SK-N-SH (cell line): ENCODE measurements at regions not wholly inside any gene's neighbourhood (a gene's known extent, or its start where the extent isn't known, plus 50 kb on each side); places are given as distances from the start of the nearest gene placed in this dataset.

Experiments used
- CTCF ChIA-PET: fragments of 300-600, 350-600 bp; formaldehyde crosslinking; extraction: SDS; loops from one replicate; lab custom pipeline; 2021; lab: Yijun Ruan, JAX
- POLR2A ChIA-PET: fragments of 350-600 bp; sonication (Branson Sonifier 250); formaldehyde crosslinking; extraction: SDS; loops from one replicate; lab custom pipeline; 2020; ENCODE audit warnings: antibody characterized with exemption, inconsistent platforms; lab: Yijun Ruan, JAX
- DNase-seq: peaks from one replicate; pipeline ENCODE4 v3.0.0; 2012
- H2AFZ ChIP-seq: fragments of 200-600 bp; sonication (generic); 2 replicates; pipeline ENCODE4 v1.8.1; 2016; ENCODE audit warnings: antibody characterized with exemption, mild to moderate bottlenecking, low read depth
- H3F3A ChIP-seq: fragments of 200-600 bp; sonication (generic); replicated peaks from 2 replicates; pipeline ENCODE3; 2016; ENCODE audit warnings: antibody characterized with exemption, mild to moderate bottlenecking; ENCODE audit not compliant: insufficient read depth
- H3K27ac ChIP-seq, 2 experiments: fragments of 200-500 bp in 1 of 2; fragments of 200-600 bp in 1 of 2; sonication (Bioruptor generic) in 1 of 2; sonication (generic), shearing (Covaris generic) in 1 of 2; 2 replicates each; pipeline versions ENCODE4 v1.5.1 to v1.6.1; 2014 to 2016; ENCODE audit warnings: low read depth in 2 of 2, inconsistent platforms in 1 of 2, low read length in 1 of 2, mild to moderate bottlenecking in 1 of 2, mixed read lengths in 1 of 2
- H3K27me3 ChIP-seq: fragments of 200-600 bp; sonication (generic), shearing (Covaris generic); 2 replicates; pipeline ENCODE4 v1.6.1; 2016; ENCODE audit warnings: mixed run types; ENCODE audit not compliant: insufficient read depth
- H3K36me3 ChIP-seq, 2 experiments: fragments of 200-500 bp in 1 of 2; fragments of 200-600 bp in 1 of 2; sonication (Bioruptor generic) in 1 of 2; sonication (generic) in 1 of 2; replicated peaks in 1 of 2; 2 replicates each; pipeline versions ENCODE3 to v1.5.1; 2014 to 2016; ENCODE audit warnings: low read length in 1 of 2, mild to moderate bottlenecking in 1 of 2; ENCODE audit not compliant: insufficient read depth in 2 of 2, control insufficient read depth in 1 of 2
- H3K4me1 ChIP-seq, 2 experiments: fragments of 200-500 bp in 1 of 2; fragments of 200-600 bp in 1 of 2; sonication (Bioruptor generic) in 1 of 2; sonication (generic), shearing (Covaris generic) in 1 of 2; 2 replicates each; pipeline versions ENCODE4 v1.5.1 to v1.6.1; 2014 to 2016; ENCODE audit warnings: low read depth in 1 of 2, low read length in 1 of 2, mixed run types in 1 of 2; ENCODE audit not compliant: insufficient read depth in 2 of 2, control insufficient read depth in 1 of 2
- H3K4me2 ChIP-seq: fragments of 200-600 bp; sonication (generic), shearing (Covaris generic); 2 replicates; pipeline ENCODE4 v1.6.1; 2017; ENCODE audit warnings: mixed run types
- H3K4me3 ChIP-seq, 2 experiments: fragments of 200-500 bp in 1 of 2; fragments of 200-600 bp in 1 of 2; sonication (Bioruptor generic) in 1 of 2; sonication (generic), shearing (Covaris generic) in 1 of 2; 2 replicates each; pipeline versions ENCODE4 v1.5.1 to v1.8.1; 2014 to 2016; ENCODE audit warnings: low read depth in 2 of 2, inconsistent platforms in 1 of 2, low read length in 1 of 2, mild to moderate bottlenecking in 1 of 2, mixed read lengths in 1 of 2, moderate library complexity in 1 of 2
- H3K79me2 ChIP-seq: fragments of 200-600 bp; sonication (generic); 2 replicates; pipeline ENCODE4 v1.8.1; 2017; ENCODE audit warnings: mild to moderate bottlenecking; ENCODE audit not compliant: insufficient read depth
- H3K9ac ChIP-seq: fragments of 200-600 bp; sonication (generic); 2 replicates; pipeline ENCODE4 v1.6.1; 2017; ENCODE audit warnings: mixed run types
- H3K9me2 ChIP-seq: fragments of 200-600 bp; sonication (generic); 2 replicates; pipeline ENCODE4 v1.6.1; 2017; ENCODE audit warnings: mixed run types
- H3K9me3 ChIP-seq: fragments of 200-600 bp; sonication (generic); 2 replicates; pipeline ENCODE4 v1.6.1; 2017; ENCODE audit warnings: mixed run types, mild to moderate bottlenecking, moderate library complexity
- H4K20me1 ChIP-seq: fragments of 200-600 bp; sonication (generic); 2 replicates; pipeline ENCODE4 v1.6.1; 2017; ENCODE audit warnings: mild to moderate bottlenecking, mixed run types; ENCODE audit not compliant: insufficient read depth
- ELF1 ChIP-seq: IDR thresholded peaks from 2 replicates; pipeline ENCODE4 v1.4.0; 2012
- EP300 ChIP-seq, 2 experiments: IDR thresholded peaks; 2 replicates each; pipeline versions ENCODE4 v1.4.0 to v1.6.1; 2012; ENCODE audit warnings: borderline replicate concordance in 1 of 2, low read depth in 1 of 2, low read length in 1 of 2
- FOSL2 ChIP-seq: IDR thresholded peaks from 2 replicates; pipeline ENCODE4 v1.4.0; 2012; ENCODE audit warnings: low read depth, mild to moderate bottlenecking, moderate library complexity, borderline replicate concordance
- GABPA ChIP-seq: IDR thresholded peaks from 2 replicates; pipeline ENCODE4 v1.4.0; 2012; ENCODE audit warnings: low read depth, mild to moderate bottlenecking
- JUND ChIP-seq: IDR thresholded peaks from 2 replicates; pipeline ENCODE4 v1.4.0; 2012
- MEF2A ChIP-seq: IDR thresholded peaks from 2 replicates; pipeline ENCODE4 v1.4.0; 2012; ENCODE audit warnings: low read depth, borderline replicate concordance
- MXI1 ChIP-seq: IDR thresholded peaks from 2 replicates; pipeline ENCODE4 v1.6.1; 2012; ENCODE audit warnings: mild to moderate bottlenecking, low read depth, low read length, improper control_type of control experiment
- NFIC ChIP-seq: IDR thresholded peaks from 2 replicates; pipeline ENCODE4 v1.4.0; 2012; ENCODE audit warnings: borderline replicate concordance
- RAD21 ChIP-seq: IDR thresholded peaks from 2 replicates; pipeline ENCODE4 v1.6.1; 2012; ENCODE audit warnings: mild to moderate bottlenecking, low read length
- RFX5 ChIP-seq: IDR thresholded peaks from 2 replicates; pipeline ENCODE4 v1.6.1; 2012; ENCODE audit warnings: mild to moderate bottlenecking, improper control_type of control experiment, low read length
- RXRA ChIP-seq: IDR thresholded peaks from 2 replicates; pipeline ENCODE4 v1.4.0; 2012; ENCODE audit warnings: low read depth, mild to moderate bottlenecking, borderline replicate concordance
- SMC3 ChIP-seq: IDR thresholded peaks from 2 replicates; pipeline ENCODE4 v1.6.1; 2012; ENCODE audit warnings: low read depth, low read length, improper control_type of control experiment
- TCF12 ChIP-seq: IDR thresholded peaks from 2 replicates; pipeline ENCODE4 v1.4.0; 2012
- TF ChIP-seq, protein P1 (sequence below): IDR thresholded peaks from 2 replicates; pipeline ENCODE4 v1.6.1; 2012; ENCODE audit warnings: mild to moderate bottlenecking, low read depth, low read length, moderate library complexity
- TF ChIP-seq, protein P2 (sequence below): fragments of 150-350 bp; IDR thresholded peaks from 2 replicates; pipeline ENCODE4 v1.6.1; 2016; ENCODE audit warnings: mild to moderate bottlenecking, low read depth, low read length
- TF ChIP-seq, protein P3 (sequence below): IDR thresholded peaks from 2 replicates; pipeline ENCODE4; 2012
- TF ChIP-seq, protein P4 (sequence below): IDR thresholded peaks from 2 replicates; pipeline ENCODE4 v1.4.0; 2012; ENCODE audit warnings: low read depth

DNA sequence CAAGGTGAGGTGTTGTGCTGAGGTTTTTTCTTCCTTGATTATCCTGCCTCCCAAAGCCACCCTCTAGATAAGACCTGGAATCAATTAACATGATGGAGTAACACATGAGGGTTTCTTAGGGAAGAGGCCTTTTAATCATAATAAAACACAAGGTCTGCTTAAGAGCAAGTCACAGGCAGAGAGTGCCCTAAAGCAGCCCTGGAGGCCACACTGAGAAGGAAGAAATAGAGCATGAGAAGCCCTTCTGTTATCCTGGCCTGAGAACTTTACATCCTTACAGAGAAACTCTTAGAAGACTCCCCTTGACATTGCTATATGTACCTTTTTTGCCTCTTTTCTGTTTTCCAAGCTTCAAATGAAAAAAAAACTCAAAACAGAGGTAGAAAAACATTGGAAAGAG, 132.3 kb downstream of the CEP57L1 start:
- Histone ChIP-seq H3K79me2 (no peaks in the 10 kb centered on the region), H3K9ac (no peak overlapping the region), H3K27me3 (no peaks in the 10 kb centered on the region), H3K4me2 (no peak overlapping the region), H3K4me1 (peaks cover 0 to 17% of the 10 kb centered on the region in 2 experiments; a peak in 2 of 4 replicates), H3K4me3 (no peak overlapping the region), H3F3A (no peaks in the 10 kb centered on the region), H3K27ac (no peak overlapping the region), H2AFZ (no peak overlapping the region), H4K20me1 (no peaks in the 10 kb centered on the region), H3K9me2 (no peaks in the 10 kb centered on the region), H3K36me3 (no peaks in the 10 kb centered on the region), H3K9me3 (no peaks in the 10 kb centered on the region)
- no peak for TF ChIP-seq JUND
- TF ChIP-seq, protein P1, sequence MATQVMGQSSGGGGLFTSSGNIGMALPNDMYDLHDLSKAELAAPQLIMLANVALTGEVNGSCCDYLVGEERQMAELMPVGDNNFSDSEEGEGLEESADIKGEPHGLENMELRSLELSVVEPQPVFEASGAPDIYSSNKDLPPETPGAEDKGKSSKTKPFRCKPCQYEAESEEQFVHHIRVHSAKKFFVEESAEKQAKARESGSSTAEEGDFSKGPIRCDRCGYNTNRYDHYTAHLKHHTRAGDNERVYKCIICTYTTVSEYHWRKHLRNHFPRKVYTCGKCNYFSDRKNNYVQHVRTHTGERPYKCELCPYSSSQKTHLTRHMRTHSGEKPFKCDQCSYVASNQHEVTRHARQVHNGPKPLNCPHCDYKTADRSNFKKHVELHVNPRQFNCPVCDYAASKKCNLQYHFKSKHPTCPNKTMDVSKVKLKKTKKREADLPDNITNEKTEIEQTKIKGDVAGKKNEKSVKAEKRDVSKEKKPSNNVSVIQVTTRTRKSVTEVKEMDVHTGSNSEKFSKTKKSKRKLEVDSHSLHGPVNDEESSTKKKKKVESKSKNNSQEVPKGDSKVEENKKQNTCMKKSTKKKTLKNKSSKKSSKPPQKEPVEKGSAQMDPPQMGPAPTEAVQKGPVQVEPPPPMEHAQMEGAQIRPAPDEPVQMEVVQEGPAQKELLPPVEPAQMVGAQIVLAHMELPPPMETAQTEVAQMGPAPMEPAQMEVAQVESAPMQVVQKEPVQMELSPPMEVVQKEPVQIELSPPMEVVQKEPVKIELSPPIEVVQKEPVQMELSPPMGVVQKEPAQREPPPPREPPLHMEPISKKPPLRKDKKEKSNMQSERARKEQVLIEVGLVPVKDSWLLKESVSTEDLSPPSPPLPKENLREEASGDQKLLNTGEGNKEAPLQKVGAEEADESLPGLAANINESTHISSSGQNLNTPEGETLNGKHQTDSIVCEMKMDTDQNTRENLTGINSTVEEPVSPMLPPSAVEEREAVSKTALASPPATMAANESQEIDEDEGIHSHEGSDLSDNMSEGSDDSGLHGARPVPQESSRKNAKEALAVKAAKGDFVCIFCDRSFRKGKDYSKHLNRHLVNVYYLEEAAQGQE, result no peak
- TF ChIP-seq FOSL2, result no peak
- TF ChIP-seq, protein P2, sequence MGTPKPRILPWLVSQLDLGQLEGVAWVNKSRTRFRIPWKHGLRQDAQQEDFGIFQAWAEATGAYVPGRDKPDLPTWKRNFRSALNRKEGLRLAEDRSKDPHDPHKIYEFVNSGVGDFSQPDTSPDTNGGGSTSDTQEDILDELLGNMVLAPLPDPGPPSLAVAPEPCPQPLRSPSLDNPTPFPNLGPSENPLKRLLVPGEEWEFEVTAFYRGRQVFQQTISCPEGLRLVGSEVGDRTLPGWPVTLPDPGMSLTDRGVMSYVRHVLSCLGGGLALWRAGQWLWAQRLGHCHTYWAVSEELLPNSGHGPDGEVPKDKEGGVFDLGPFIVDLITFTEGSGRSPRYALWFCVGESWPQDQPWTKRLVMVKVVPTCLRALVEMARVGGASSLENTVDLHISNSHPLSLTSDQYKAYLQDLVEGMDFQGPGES, result no peak
- no peak for TF ChIP-seq SMC3
- no peak for TF ChIP-seq NFIC
- TF ChIP-seq, protein P3, sequence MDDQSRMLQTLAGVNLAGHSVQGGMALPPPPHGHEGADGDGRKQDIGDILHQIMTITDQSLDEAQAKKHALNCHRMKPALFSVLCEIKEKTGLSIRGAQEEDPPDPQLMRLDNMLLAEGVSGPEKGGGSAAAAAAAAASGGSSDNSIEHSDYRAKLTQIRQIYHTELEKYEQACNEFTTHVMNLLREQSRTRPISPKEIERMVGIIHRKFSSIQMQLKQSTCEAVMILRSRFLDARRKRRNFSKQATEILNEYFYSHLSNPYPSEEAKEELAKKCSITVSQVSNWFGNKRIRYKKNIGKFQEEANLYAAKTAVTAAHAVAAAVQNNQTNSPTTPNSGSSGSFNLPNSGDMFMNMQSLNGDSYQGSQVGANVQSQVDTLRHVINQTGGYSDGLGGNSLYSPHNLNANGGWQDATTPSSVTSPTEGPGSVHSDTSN, result no peak
- TF ChIP-seq RFX5, result no peak
- no peak for TF ChIP-seq GABPA
- no peak for TF ChIP-seq RAD21
- no peak for TF ChIP-seq RXRA
- TF ChIP-seq ELF1, result no peak
- POLR2A ChIA-PET, result no interaction called here
- DNase-seq, result no peak
- CTCF ChIA-PET, result interaction anchor here (1.0 to 1.3 kb wide), 2 partner anchors 9 to 40 kb away, joined by 4 read pairs; no protein-coding TSS in a partner anchor

DNA sequence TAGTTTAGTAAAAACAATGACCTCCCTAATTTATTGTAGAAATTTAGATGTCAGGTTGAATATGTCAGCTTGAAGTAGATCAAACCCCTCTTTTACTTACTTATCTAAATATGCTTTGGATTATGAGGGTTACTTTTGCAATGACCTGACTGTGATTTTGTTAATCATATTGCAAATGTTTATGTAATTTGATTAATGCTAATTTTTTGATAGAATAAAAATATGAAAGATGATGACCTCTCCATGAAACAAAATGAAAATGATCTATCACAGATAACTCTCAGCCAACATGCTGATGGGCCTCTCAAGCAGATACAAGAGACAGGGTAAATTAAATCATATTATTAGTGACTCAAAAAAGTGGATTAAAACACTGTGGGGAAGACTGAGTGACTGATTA, 131.0 kb downstream of the CEP57L1 start:
- CTCF ChIA-PET, result interaction anchor here (1.0 to 2.9 kb wide), 2 partner anchors 39 to 157 kb away, joined by 3 to 13 read pairs; no protein-coding TSS in a partner anchor

More for the DNA sequence above, 131.0 kb downstream of the CEP57L1 start:
- no peak for TF ChIP-seq MEF2A
- TF ChIP-seq, protein P4, sequence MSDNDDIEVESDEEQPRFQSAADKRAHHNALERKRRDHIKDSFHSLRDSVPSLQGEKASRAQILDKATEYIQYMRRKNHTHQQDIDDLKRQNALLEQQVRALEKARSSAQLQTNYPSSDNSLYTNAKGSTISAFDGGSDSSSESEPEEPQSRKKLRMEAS, result no peak
- no peak for TF ChIP-seq ELF1
- TF ChIP-seq MXI1, result no peak
- TF ChIP-seq TCF12, result no peak
- no peak for TF ChIP-seq RFX5
- TF ChIP-seq EP300 (IDR thresholded peaks at IDR 0.05; ENCODE audit: borderline replicate concordance in 1 of 2, low read depth in 1 of 2, low read length in 1 of 2), result no peak; a peak in 1 of 4 replicates
- TF ChIP-seq, all 33 proteins: peak for 0
- Histone ChIP-seq H3K4me3 (no peak overlapping the region), H3K9me3 (no peaks in the 10 kb centered on the region), H4K20me1 (no peaks in the 10 kb centered on the region), H3K79me2 (no peaks in the 10 kb centered on the region), H3K27ac (no peak overlapping the region), H3K36me3 (no peaks in the 10 kb centered on the region), H3K4me1 (peaks cover 0 to 17% of the 10 kb centered on the region in 2 experiments; a peak in 2 of 4 replicates), H3F3A (no peaks in the 10 kb centered on the region), H2AFZ (no peak overlapping the region), H3K9ac (no peak overlapping the region), H3K4me2 (no peak overlapping the region), H3K9me2 (no peaks in the 10 kb centered on the region), H3K27me3 (no peaks in the 10 kb centered on the region)
- POLR2A ChIA-PET, result no interaction called here
- DNase-seq, result no peak
